ENCODE measurements at regions not wholly inside any gene's neighbourhood (a gene's known extent, or its start where the extent isn't known, plus 50 kb on each side); places are given as distances from the start of the nearest gene placed in this dataset.

GRCh38 chr13:20350382-20350763 is 118.3 kb upstream of the GJB6 start:
- no peak for TF ChIP-seq MAFK (IDR thresholded peaks at IDR 0.05; ENCODE audit: low read depth, low read length)
- Histone ChIP-seq H3K36me3 (ENCODE audit: control insufficient read depth, insufficient read depth, low read length) (no peaks in the 10 kb centered on the region), H3K4ac (ENCODE audit: low read depth, low read length) (no peak overlapping the region), H3K56ac (ENCODE audit: extremely low read depth, insufficient read depth, low read length) (no peak overlapping the region), H4K8ac (ENCODE audit: low read depth in 2 of 2, low read length in 2 of 2) (no peak overlapping the region), H2AK5ac (ENCODE audit: low read depth, low read length) (no peak overlapping the region), H3K14ac (replicated peaks; ENCODE audit: low read depth, low read length) (no peak overlapping the region), H2BK20ac (ENCODE audit: low read depth, low read length) (no peak overlapping the region), H3K9me3 (ENCODE audit: control insufficient read depth, insufficient read depth, low read length) (no peaks in the 10 kb centered on the region), H2BK120ac (ENCODE audit: low read depth, low read length) (no peak overlapping the region), H3K27ac (ENCODE audit: insufficient read depth, low read length) (no peak overlapping the region), H3K4me3 (ENCODE audit: insufficient read depth, low read depth, low read length) (no peak overlapping the region), H2BK5ac (ENCODE audit: low read depth, low read length, poor library complexity, severe bottlenecking) (no peak overlapping the region), H3K4me1 (ENCODE audit: control insufficient read depth, insufficient read depth, low read length) (peaks cover 4% of the 10 kb centered on the region), H2AFZ (replicated peaks; ENCODE audit: low read length, poor library complexity) (no peak overlapping the region), H4K20me1 (ENCODE audit: insufficient read depth, low read length) (no peaks in the 10 kb centered on the region; the same call in 1 of the 2 replicates), H2AK9ac (replicated peaks; ENCODE audit: low read depth, low read length, poor library complexity) (no peak overlapping the region), H2BK15ac (ENCODE audit: low read depth, low read length) (no peak overlapping the region), H3K79me1 (ENCODE audit: low read depth in 1 of 2, low read length in 2 of 2) (no peaks in the 10 kb centered on the region), H3K23ac (ENCODE audit: low read depth, low read length) (no peak overlapping the region), H3K9me1 (ENCODE audit: insufficient read depth, low read length) (peaks cover 10% of the 10 kb centered on the region; the same call in 1 of the 2 replicates), H3K9ac (ENCODE audit: low read depth, low read length) (no peak overlapping the region), H3K4me2 (ENCODE audit: low read depth, low read length) (no peak overlapping the region), H3K18ac (ENCODE audit: low read depth, low read length) (no peak overlapping the region), H4K91ac (ENCODE audit: insufficient read depth, low read depth, low read length) (no peak overlapping the region), H4K5ac (ENCODE audit: low read depth, low read length) (no peak overlapping the region), H3K27me3 (ENCODE audit: control insufficient read depth, insufficient read depth, low read length) (peaks cover 30% of the 10 kb centered on the region)
- in situ Hi-C loops (cut with MboI; ENCODE audit: low sequenced_read_pairs) (no loop called here), dilution Hi-C loops (cut with HindIII; ENCODE audit: low sequenced_read_pairs, unreplicated experiment) (no loop called here), intact Hi-C loops (cut with micrococcal nuclease) (loop anchor here (10.0 kb wide), 1 partner anchor 114 kb away; no protein-coding TSS in a partner anchor)
- DNase-seq (no peak), ATAC-seq (ENCODE audit: low read depth) (no peak)
- ChIA-PET POLR2A (ENCODE audit: unreplicated experiment) (no interaction called here), CTCF (no interaction called here)
- no TSS peak for BruUV-seq (replicated peaks)
- no CpG with 5 or more reads among the region's 3 CpGs for WGBS, 2 experiments (ENCODE audit: extremely low coverage in 2 of 2, insufficient read length in 1 of 2)
